HCT116 (cell line): ENCODE measurements at regions not wholly inside any gene's neighbourhood (a gene's known extent, or its start where the extent isn't known, plus 50 kb on each side); places are given as distances from the start of the nearest gene placed in this dataset.

Source experiments
- CBX3 ChIP-seq: IDR thresholded peaks from 2 replicates; pipeline ENCODE4 v1.6.1; 2012; ENCODE audit warnings: low read depth
- CEBPB ChIP-seq: IDR thresholded peaks from 2 replicates; pipeline ENCODE4 v1.6.1; 2012; ENCODE audit warnings: low read depth
- CTCF ChIP-seq, 3 experiments: fragments of 200-600 bp in 1 of 3; sonication (generic) in 1 of 3; IDR thresholded peaks in 2 of 3; conservative IDR thresholded peaks in 1 of 3; 2 replicates each; pipeline ENCODE4 v1.5.1; 2012 to 2017; ENCODE audit warnings: low read depth in 2 of 3, low read length in 2 of 3, antibody characterized with exemption in 1 of 3, borderline replicate concordance in 1 of 3, control low read depth in 1 of 3, mild to moderate bottlenecking in 1 of 3, mixed read lengths in 1 of 3, mixed run types in 1 of 3, moderate library complexity in 1 of 3; ENCODE audit not compliant: insufficient read depth in 1 of 3
- ELF1 ChIP-seq: IDR thresholded peaks from 2 replicates; pipeline ENCODE4 v1.6.1; 2012; ENCODE audit warnings: low read depth, borderline replicate concordance
- EZH2 ChIP-seq: fragments of 200-600 bp; sonication (generic); IDR thresholded peaks from 2 replicates; pipeline ENCODE4 v1.6.1; 2017; ENCODE audit warnings: antibody characterized with exemption, mixed run types
- MAX ChIP-seq: IDR thresholded peaks from 2 replicates; pipeline ENCODE4 v1.6.1; 2012
- POLR2AphosphoS5 ChIP-seq: IDR thresholded peaks from 2 replicates; pipeline ENCODE4 v1.6.1; 2011; ENCODE audit warnings: mild to moderate bottlenecking, low read depth, low read length, moderate library complexity
- RAD21 ChIP-seq: IDR thresholded peaks from 2 replicates; pipeline ENCODE4 v1.6.1; 2012; ENCODE audit warnings: low read depth, mild to moderate bottlenecking
- REST ChIP-seq: IDR thresholded peaks from 2 replicates; pipeline ENCODE4 v1.6.1; 2012; ENCODE audit warnings: low read depth
- SIN3A ChIP-seq: IDR thresholded peaks from 2 replicates; pipeline ENCODE4 v1.6.1; 2012; ENCODE audit warnings: low read depth
- SP1 ChIP-seq: IDR thresholded peaks from 2 replicates; pipeline ENCODE4 v1.6.1; 2012; ENCODE audit warnings: low read depth
- YY1 ChIP-seq: IDR thresholded peaks from 2 replicates; pipeline ENCODE4 v1.6.1; 2011; ENCODE audit warnings: low read length, low read depth, moderate library complexity, mild to moderate bottlenecking; ENCODE audit not compliant: insufficient replicate concordance; ENCODE audit errors: extremely low read depth
- ZFX ChIP-seq: fragments of 450-650 bp; IDR thresholded peaks from 2 replicates; pipeline ENCODE4 v1.6.1; 2017

DNA sequence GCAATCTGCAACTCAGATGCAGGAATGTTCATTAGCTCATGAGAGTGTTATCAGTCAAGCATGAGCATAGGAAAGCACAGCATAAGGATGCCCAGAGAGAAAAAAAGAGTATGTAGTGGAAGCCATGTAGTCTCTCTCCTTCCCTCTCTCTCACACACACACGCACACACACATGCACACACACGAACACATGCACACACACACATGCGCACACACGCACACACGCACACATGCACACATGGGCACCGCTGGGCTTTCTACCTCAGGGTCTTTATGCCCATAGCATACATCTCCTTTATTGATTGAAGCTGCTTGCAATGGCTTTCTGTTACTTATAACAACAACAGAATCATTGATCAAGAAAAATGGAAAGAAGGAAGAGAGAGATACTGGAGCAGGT is 240.9 kb downstream of the ETNK1 start:
- TF ChIP-seq CTCF (IDR thresholded peaks at IDR 0.05 in 2 of 3, conservative IDR thresholded peaks at IDR 0.05 in 1 of 3; ENCODE audit: borderline replicate concordance in 1 of 3, insufficient read depth in 1 of 3, low read depth in 2 of 3, low read length in 2 of 3), result no peak
- TF ChIP-seq CEBPB, result no peak
- TF ChIP-seq RAD21, result no peak
- no peak for TF ChIP-seq ELF1
- TF ChIP-seq REST, result no peak
- no peak for TF ChIP-seq EZH2
- TF ChIP-seq MAX, result no peak
- no peak for TF ChIP-seq ZFX
- TF ChIP-seq YY1, result no peak
- no peak for TF ChIP-seq SP1
- no peak for TF ChIP-seq CBX3
- TF ChIP-seq POLR2AphosphoS5, result no peak
- no peak for TF ChIP-seq SIN3A
